ENCODE measurements at regions not wholly inside any gene's neighbourhood (a gene's known extent, or its start where the extent isn't known, plus 50 kb on each side); places are given as distances from the start of the nearest gene placed in this dataset.
"Not testable (repeated sequence)": the region's sequence is repeated elsewhere in the genome, so short reads cannot be mapped to it uniquely, and the experiment has no call there.

DNA sequence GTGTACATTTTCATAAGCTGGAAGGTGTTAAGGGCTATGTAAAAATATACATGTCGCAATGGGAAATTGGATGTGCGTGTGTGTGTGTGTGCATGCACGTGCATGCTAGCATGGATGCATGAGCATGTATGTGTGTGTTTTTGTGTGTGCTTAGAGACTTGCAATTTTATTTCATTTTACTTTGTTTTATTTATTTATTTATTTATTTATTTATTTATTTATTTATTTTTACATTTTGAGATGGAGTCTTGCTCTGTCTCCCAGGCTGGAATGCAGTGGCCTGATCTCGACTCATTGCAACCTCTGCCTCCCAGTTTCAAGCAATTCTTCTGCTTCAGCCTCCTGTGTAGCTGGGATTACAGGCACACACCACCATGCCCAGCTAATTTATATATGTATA, 50.4 kb upstream of the CDH9 start:
- TF ChIP-seq, protein P1, sequence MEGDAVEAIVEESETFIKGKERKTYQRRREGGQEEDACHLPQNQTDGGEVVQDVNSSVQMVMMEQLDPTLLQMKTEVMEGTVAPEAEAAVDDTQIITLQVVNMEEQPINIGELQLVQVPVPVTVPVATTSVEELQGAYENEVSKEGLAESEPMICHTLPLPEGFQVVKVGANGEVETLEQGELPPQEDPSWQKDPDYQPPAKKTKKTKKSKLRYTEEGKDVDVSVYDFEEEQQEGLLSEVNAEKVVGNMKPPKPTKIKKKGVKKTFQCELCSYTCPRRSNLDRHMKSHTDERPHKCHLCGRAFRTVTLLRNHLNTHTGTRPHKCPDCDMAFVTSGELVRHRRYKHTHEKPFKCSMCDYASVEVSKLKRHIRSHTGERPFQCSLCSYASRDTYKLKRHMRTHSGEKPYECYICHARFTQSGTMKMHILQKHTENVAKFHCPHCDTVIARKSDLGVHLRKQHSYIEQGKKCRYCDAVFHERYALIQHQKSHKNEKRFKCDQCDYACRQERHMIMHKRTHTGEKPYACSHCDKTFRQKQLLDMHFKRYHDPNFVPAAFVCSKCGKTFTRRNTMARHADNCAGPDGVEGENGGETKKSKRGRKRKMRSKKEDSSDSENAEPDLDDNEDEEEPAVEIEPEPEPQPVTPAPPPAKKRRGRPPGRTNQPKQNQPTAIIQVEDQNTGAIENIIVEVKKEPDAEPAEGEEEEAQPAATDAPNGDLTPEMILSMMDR (IDR thresholded peaks at IDR 0.05; ENCODE audit: control extremely low read depth in 1 of 3, insufficient read depth in 1 of 3, low read depth in 1 of 3, low read length in 3 of 3): not testable (repeated sequence)
- not testable (repeated sequence) for TF ChIP-seq JUN (IDR thresholded peaks at IDR 0.05; ENCODE audit: low read depth, low read length); POLR2A (IDR thresholded peaks at IDR 0.05; ENCODE audit: control extremely low read depth in 1 of 2, low read depth in 2 of 2, low read length in 2 of 2); TBP (IDR thresholded peaks at IDR 0.05; ENCODE audit: low read depth, low read length); RAD21 (IDR thresholded peaks at IDR 0.05 in 1 of 2, conservative IDR thresholded peaks at IDR 0.05 in 1 of 2; ENCODE audit: low read depth in 2 of 2, low read length in 2 of 2); BRCA1 (IDR thresholded peaks at IDR 0.05; ENCODE audit: low read depth, low read length); ASH2L (IDR thresholded peaks at IDR 0.05; ENCODE audit: low read length); SAP30 (IDR thresholded peaks at IDR 0.05; ENCODE audit: insufficient read depth, insufficient replicate concordance, low read length); SIX5 (IDR thresholded peaks at IDR 0.05; ENCODE audit: low read depth, low read length); SUZ12 (IDR thresholded peaks at IDR 0.05; ENCODE audit: low read length)

Data from H1 (cell line).